NCI-H2196 (cell line): ENCODE measurements at regions not wholly inside any gene's neighbourhood (a gene's known extent, or its start where the extent isn't known, plus 50 kb on each side); places are given as distances from the start of the nearest gene placed in this dataset.

Source experiments
- DNase-seq: peaks from one replicate; lab custom pipeline; 2025; ENCODE audit not compliant: unreplicated experiment; lab: John Stamatoyannopoulos, UW

DNA sequence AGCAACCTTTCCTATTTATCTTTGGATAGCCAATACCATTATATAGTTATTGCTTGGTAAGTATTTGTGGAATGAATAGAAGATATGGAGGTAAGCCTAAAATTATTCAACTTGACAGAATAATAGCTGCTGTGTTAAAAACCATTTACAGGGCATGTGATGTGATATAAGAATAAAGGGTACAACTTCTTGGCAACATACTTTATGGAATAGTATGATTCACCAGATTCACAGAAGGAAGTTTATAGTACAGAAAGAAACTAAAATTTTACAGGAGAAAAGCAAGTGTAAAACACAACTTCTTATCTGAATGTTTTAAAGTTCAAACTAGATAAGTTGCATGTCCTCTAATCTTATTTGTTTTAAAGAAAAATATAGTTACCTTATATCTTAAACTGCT lies 186.4 kb upstream of the ZRANB2 start:
- no peak for DNase-seq

DNA sequence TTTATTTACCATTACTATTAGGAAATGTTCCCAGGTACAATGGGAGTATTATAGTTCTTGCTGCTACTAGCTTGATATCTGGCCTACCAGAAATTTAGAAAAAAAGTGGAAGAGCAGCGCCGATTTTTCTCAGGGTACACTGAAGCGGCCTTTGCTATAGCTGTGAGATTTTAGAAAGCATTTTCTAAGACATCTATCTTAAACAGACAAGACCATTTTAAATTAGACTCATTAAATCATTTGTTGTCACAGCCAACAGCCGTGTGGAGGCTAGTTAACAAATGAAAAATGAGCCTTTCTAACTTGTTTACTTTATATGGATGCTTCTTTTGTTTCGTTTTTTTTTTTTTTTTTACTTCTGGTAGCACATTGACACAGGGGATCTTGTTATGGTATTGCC lies 183.2 kb upstream of the ZRANB2 start:
- no peak for DNase-seq

DNA sequence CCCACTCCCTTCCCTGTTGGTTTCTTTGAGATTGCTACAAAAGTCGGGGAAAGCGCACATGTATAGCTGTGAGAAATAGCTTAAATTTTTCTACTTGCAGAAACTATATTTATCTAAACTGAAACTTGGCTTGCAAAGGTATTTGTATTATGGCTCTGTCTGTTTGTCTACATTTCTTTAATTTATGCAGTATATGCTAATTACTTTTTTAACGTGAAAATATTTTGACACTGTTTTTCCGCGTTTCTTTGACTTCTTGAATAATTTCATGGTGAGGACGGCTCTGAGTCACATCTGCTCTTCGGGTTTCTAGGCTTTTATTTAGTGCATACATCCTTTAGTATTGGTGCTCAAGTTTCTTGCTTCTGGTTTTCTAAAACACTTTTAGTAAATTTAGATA lies 182.1 kb upstream of the ZRANB2 start:
- no peak for DNase-seq

DNA sequence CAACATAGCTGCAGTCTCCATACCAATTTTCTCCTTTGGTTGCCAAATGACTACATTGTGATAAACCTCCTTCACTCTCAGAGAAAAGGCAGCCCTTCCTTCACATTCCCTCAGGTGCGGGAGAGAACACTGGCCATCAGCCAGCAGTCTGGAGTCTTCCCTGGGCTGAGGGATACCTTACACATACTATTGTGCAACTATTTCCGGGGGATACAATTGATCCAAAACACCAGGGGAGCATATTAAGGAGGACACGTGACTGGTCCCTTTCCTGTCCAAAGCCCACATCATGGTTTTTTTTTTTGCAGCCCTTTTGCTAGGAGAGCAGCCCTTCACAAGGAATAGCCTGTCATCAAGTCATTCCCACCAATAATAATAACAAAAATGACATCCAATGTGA lies 172.1 kb upstream of the ZRANB2 start:
- no peak for DNase-seq

DNA sequence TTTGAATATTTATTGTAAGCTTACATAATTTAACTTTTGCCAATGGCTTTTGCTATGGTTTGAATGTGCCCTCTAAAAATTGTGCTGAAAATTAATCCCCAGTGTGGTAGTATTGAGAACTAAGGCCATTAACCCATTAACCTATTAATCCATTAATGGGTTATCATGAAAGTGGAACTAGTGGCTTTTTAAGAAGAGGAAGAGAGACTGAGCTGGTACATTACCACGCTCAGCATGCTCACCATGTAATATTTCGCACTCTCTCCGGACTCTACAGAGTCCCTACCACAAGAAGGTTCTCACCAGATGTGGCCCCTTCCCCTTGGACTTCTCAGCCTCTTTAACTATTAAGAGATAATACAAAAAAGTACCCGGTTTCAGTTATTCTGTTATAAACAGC lies 164.4 kb upstream of the ZRANB2 start:
- DNase-seq, result no peak

DNA sequence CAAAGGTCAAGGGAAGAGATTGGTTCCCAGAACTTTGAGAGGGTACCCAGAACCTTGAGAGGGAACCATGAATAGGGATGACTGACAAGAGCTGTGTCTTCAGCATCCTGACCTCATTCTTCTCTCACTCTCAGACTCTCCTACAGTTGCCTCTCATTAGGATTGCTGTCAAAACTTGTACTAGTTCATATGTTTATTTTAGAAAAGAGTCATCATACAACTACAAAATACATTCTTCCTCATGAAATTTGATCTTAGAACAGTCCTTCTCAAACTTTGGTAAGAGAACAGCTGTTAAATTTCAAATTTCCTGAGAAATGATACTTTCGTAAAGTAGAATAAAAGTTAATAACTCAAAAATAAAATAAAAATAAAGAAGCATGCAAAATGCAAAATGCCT lies 161.4 kb upstream of the ZRANB2 start:
- DNase-seq, result no peak

DNA sequence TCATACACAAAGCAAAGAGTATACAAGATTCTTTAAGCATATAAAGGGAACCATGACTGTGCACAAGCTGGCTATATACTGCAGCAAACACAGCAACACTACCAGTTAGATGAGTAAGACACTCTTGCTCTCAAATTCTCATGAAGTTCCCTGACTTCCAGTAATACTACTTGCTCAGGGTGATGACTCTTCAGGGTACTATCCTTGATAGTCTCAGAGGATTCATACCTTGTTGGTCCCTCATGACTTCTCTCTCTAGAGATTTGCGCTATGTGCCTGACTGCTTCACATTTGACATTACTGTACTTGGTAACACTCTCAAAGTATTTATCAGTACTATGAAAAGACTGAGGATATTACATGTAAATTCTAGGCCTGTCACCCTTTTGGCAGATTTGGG lies 159.8 kb upstream of the ZRANB2 start:
- DNase-seq, result no peak

DNA sequence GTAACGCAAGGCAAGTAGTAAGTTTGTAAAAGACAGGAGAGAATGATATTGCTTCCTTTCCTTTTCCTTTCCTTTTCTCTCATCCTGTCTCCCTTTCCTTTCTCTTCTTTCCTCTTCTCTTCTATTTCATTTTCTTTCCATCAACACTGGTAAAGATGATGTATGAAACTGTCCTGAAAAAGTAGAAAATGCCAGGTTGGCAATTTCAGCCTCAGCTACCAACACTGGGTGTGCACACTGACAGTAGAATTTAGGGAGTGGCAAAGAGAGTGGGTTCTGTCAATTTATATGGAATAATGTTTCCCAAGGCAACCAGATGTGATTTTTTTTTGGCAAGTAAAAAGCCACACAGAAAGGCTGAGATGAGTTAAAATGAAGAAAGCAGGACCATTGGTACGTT lies 155.7 kb upstream of the ZRANB2 start:
- no peak for DNase-seq

DNA sequence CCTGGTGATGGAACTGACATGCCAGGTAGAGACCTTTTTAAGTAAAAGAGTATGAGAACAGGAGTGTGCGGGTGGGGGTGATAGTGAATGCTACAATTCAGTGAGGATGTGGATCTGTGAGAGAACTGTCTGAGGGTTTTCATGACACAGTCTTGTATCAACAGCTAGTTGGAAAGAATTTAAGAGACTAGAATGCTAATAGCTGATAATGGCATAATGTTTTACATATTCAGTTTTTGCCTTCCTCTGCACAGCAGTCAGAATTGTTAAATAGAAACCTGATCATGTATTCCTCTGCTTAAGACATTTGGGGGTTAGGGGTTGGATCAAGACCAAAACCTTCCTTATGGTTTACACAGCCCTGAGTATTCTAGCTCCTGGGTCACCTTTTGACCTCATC lies 152.8 kb upstream of the ZRANB2 start:
- DNase-seq, result no peak

DNA sequence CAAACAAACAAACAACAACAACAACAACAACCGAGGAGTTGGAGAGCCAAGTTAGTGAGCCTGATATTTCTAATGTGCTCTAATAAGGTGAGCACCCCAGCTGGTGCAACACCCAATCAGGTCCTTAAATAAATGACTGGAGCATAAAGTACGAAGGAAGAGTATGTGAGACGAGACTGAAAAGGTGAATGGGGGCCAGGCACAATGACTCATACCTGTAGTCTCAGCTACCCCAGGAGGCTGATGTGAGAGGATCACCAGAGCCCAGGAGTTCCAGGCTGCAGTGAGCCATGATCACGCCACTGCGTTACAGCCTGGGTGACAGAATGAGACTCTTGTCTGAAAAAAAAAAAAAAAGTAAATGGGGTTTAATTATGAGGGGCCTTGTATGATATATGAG lies 152.0 kb upstream of the ZRANB2 start:
- DNase-seq, result no peak

DNA sequence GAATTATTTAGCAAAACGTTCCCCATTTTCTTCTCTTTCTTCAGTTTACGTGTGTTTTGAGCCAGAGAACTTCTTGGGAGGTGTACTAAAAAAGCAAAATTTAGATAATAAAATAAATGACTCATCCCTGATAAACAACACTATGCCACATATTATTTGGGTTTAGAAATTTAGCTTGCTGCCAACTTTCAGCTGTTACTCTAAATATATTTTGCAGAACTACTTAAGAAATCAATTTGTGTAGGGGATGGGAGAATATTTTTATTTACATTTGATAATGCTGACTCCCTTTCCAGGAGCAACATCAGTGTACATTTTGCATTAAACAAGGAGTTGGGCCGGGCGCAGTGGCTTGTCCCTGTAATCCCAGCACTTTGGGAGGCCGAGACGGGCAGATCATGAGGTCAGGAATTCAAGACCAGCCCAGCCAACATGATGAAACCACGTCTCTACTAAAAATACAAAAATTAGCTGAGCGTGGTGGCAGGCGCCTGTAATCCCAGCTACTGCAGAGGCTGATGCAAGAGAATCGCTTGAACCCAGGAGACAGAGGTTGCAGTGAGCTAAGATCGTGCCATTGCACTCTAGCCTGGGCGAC lies 151.4 kb upstream of the ZRANB2 start:
- no peak for DNase-seq

DNA sequence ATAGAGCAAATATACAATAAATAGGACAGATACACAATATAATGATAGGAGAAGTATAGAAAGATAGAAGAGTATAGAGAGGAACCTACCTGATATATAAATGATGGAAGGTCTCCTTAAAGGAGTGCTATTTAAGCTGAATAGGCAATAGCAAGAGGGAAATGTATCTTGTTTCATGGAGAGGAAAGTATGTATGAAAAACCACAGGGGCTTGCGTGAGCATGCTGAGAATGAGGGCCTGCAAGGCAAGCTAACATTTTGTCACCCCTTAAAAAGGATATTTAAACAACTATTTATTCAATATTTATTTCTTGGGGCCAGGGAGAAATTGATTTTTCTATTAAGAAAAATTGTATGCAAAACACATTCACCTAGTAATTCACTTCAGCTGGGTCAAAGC lies 150.9 kb upstream of the ZRANB2 start:
- DNase-seq, result no peak

DNA sequence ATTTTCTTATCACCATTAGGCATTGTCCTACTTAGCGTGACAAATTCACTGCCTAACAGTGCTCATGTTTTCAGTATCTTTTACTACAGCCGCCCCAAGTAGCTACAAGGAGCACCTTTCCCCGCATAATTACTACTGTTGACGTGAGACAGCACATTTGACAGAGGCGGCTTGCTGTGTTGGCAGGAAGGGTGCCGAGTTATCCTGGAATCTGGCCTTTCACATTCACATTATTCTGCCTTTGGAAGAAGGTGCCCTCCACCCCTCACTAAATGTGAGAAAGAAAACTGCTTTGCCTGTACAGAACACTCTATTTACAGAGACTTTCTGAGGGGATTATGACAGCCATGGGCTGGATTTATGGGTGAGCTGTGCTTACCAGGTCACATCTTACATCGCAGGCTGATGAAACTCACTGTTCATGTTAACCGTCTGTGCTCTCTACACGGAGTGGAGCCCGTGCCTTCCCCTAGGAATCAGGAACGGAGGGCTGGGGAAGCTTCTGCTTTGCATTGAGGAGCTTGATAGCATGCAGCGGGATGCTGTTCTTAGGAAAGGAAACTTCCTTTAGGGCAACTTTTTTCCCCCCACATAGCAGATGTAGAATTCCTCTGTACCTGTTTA lies 148.0 kb upstream of the ZRANB2 start:
- DNase-seq, result no peak

DNA sequence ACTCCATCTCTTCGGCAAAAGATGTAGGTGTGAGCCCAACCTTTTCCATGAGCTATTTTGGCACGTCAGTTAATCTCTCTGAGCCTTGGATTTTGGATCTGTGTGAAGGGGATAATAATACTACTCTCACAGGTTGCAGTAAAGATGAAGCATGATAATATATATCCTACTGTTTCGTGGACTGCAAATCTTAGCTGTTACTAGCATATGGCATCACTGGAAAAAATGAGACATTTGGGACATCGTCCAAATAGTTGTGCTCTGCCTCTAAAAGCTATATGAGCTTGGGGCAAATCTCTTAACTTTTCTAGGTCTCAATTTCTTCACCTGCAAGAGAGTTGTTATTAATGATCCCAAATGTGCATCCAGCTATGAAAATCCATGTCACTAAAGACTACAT lies 147.4 kb upstream of the ZRANB2 start:
- no peak for DNase-seq

DNA sequence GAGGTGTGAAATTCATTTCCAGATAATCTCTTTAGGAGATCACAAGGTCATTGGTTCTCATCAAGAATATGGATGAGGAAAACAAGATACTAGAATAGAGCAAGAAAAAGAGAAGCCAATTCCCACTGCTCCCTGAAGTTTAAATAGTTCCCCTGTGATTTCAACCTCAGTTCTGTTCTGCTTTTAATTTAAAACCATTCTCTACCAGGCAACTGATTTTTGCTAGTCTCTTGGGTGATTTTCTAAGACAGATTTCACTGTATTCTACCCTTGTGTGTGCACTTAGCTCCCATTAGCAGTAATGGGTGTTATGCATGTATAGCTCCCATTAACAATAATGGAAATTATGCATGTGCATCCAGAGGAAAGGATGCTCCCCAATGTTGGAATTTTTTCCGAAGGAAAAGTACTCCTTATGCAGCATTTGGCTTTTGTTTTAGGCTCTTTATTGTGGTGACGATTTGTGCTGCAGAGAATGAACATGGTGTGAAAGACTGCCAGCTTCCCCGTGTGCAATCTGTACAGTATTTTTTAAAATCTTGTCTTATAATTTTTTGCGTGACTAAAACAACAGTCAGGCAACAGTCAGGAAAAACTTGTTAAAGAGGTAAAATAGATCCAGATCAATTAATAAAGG lies 144.0 kb upstream of the ZRANB2 start:
- no peak for DNase-seq

DNA sequence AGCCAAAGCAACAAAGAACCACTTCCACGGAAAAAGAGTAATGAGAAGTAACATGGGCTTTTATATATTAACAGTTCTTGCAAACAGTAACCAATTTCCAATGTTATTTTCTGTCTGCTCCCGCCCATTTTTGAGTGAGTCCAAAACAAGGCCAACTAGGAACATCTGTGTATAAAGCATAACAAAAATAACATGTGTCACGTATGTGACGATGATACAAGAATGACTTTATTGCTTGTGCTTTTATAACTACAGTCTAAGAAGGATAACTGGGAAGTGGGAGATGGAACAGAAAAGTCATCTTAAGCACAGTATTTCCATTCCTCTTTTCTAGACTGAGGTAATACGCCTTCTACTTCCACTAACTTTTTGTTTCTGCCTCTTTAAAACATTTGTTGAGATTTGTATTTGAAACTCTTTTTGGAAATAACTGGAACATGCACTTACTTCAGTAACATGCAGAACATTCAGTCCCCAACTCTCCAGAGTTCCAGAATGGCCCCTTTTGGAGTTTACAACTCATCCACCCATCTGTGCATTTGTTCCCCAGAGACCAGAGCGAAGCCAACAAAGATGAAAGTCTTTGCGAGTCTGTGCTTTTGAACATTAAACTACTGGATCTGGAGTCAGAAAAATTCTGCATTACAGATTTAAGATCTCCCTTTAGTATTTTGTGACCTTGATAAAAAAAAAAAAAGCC lies 143.0 kb upstream of the ZRANB2 start:
- no peak for DNase-seq

DNA sequence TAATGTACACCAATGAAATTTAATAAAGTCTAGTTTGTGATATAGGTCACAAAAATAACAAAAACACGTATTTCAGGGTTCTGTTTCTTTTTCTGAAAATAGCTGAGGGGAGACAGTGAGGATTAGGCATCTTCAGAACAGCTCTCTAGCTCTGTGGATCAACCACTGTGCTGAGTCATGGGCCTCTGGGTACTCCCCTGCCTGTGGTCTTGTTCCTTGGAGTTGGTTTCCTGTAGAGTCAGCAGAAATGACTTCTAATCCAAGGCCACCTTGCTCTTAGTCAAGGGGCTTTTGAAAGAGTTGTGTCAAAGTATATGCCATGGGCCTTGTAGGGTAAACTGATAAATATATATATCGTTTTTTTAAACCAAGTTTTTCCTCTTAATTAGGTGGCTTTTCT lies 141.8 kb upstream of the ZRANB2 start:
- DNase-seq, result no peak

DNA sequence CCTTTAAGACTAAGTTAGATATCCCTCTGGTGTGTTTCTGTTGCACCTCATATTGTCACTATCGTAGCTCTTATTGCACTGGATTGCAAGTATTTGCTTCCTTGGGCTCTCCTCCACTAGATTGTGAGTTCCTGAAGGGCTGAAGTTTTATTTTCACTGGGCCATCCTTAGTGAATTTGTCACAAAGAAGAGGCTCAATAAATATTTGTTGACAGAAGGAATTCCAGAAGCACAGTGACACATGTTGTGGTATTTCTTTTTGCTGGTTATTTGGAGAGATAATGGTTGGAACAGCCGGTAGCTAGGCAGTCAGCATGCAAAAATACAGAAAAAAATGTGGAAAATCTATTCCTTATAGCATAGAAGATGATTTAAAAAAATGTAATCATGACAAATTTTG lies 129.9 kb upstream of the ZRANB2 start:
- no peak for DNase-seq

DNA sequence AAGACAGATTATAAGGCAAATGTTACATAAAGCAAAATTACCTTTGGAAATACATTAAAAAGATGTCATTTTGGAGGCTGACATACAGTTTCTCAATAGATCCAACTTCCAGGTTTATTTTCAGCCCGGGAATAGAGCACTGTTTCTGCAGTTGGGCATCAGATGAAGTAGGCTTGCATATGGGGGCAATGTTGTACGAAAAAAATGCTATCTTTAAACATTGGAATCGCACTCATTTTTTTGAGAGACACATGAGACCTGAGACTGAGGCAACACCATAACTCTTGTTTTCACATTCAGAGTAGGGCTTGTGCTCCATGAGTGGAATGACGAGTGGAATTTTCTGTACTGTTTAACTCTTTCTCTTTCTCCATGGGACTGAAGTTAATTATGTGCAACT lies 122.4 kb upstream of the ZRANB2 start:
- no peak for DNase-seq

DNA sequence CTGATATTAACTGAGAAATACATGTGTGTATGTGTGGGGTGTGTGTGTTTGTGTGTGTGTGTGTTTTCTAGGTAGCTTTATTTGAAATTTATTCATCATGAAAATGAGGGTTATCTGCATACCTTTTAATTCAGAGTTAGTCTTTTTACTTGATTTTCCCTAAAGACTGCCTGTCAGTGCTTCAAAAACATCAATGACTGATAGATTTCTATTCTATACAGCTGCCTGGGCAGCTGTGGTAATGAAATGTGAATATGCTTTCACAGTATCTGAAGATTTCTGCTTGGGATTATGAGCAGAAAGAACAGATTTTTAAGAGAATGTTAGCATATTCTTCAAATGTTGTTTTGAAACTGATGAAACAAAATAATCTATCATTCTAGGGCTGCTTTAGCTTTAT lies 119.7 kb upstream of the ZRANB2 start:
- DNase-seq, result no peak

DNA sequence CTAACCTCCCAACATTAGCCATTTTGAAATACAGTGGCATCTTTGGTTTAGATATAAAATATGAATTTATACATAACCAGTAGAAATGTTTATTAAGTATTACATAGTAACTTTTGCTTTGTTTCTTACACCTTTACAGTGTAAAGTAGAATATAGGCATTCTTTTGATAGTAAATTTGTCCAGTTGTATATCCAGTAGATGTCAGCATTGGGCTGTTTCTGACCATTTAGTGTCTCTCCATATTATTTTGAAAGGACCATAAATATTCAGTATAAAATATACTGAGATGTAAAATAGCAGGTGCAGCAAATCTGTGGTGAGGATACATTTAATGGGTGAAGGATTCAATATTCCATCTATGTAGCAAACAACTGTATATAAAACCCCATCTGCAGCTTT lies 115.8 kb upstream of the ZRANB2 start:
- peak; percentile 24 for DNase-seq

DNA sequence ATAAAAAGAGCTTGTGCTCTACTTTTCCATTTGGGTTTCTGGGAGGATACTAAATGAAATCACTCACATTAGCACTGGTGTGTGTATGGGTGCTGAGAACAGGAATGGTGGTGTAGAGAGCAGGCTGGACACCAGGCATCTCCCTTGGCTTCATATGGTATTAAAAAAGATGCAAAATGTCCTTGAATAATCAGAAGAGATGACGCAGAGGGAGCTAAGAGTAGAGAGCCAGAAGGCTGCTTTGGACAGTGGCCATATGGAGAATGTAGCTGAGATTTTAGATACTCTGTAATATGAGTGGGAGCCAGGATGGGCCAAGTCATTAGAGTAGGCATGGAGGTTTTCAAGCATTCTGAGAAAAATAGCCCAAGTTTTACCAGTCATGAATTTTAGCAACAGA lies 112.3 kb upstream of the ZRANB2 start:
- no peak for DNase-seq
